Adrenal gland (tissue), 5 donors: ENCODE measurements at regions not wholly inside any gene's neighbourhood (a gene's known extent, or its start where the extent isn't known, plus 50 kb on each side); places are given as distances from the start of the nearest gene placed in this dataset.

Experiments
- POLR2A ChIP-seq, 2 donors: fragments of 450-650 bp; IDR thresholded peaks; one replicate each; pipeline ENCODE4 v1.6.1; 2017; ENCODE audit warnings: antibody characterized with exemption in 2 of 2, mild to moderate bottlenecking in 2 of 2, moderate library complexity in 1 of 2
- TF ChIP-seq, protein P1 (sequence below), 6 experiments: fragments of 450-650 bp in 4 of 6; fragments of 200-600 bp in 2 of 6; sonication (generic) in 1 of 6; IDR thresholded peaks; 1 replicate in 5 of 6; 2 replicates in 1 of 6; pipeline versions ENCODE4 v1.5.1 to v1.8.0; 2016 to 2021; ENCODE audit warnings: antibody characterized with exemption in 6 of 6, mild to moderate bottlenecking in 2 of 6, moderate library complexity in 1 of 6
- donor health status: DM: no; HTN: no; CAD: no.

DNA sequence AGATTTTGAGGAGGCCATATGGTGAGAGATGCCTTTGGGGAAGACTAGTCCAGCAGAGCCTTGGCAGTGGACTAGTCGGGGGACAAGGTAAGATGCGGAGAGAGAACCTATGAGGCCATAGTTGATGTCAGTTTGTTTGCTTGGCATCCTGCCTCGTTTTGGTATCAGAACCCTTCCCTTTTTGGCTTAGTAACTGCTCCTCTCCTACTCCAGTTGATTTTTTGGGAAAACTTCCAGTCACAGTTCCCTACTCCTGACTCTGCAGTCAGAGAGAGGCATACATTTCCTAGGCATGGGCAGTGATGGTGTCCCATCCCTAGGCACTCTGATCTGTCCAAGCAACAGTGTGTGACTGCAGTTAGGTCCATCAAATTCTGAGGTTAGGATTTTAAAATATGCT, 398.3 kb downstream of the AEBP2 start:
- no peak for TF ChIP-seq POLR2A (IDR thresholded peaks at IDR 0.05)
- TF ChIP-seq, protein P1, sequence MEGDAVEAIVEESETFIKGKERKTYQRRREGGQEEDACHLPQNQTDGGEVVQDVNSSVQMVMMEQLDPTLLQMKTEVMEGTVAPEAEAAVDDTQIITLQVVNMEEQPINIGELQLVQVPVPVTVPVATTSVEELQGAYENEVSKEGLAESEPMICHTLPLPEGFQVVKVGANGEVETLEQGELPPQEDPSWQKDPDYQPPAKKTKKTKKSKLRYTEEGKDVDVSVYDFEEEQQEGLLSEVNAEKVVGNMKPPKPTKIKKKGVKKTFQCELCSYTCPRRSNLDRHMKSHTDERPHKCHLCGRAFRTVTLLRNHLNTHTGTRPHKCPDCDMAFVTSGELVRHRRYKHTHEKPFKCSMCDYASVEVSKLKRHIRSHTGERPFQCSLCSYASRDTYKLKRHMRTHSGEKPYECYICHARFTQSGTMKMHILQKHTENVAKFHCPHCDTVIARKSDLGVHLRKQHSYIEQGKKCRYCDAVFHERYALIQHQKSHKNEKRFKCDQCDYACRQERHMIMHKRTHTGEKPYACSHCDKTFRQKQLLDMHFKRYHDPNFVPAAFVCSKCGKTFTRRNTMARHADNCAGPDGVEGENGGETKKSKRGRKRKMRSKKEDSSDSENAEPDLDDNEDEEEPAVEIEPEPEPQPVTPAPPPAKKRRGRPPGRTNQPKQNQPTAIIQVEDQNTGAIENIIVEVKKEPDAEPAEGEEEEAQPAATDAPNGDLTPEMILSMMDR (IDR thresholded peaks at IDR 0.05), result no peak
